T-cell (primary cell): ENCODE measurements at regions not wholly inside any gene's neighbourhood (a gene's known extent, or its start where the extent isn't known, plus 50 kb on each side); places are given as distances from the start of the nearest gene placed in this dataset.

Experiments used
- ATAC-seq, 4 experiments: fragments of 200-7000 bp in 3 of 4; fragments of 150-1000 bp in 1 of 4; cut with Tn5 transposase; replicated peaks in 1 of 4; 1 replicate in 3 of 4; 2 replicates in 1 of 4; pipeline ENCODE4 v1.10.0; 2021; ENCODE audit warnings: moderate library complexity in 3 of 4, mild to moderate bottlenecking in 2 of 4, moderate number of reproducible peaks in 1 of 4
- CTCF ChIA-PET, 2 donors: fragments of 300-600 bp; sonication (Branson Sonifier 250); formaldehyde crosslinking; loops; one replicate each; lab custom pipeline; 2022; ENCODE audit warnings: antibody characterized with exemption in 2 of 2; lab: Charles Lee
- POLR2A ChIA-PET, 2 donors: fragments of 300-600 bp; sonication (Branson Sonifier 250); formaldehyde crosslinking; loops; one replicate each; lab custom pipeline; 2022; ENCODE audit warnings: antibody characterized with exemption in 2 of 2; lab: Charles Lee
- DNase-seq, 35 experiments: peaks; one replicate each; pipeline versions ENCODE4 v3.0.0 to v3.0.0-alpha.2; 2013 to 2023
- H3K27ac ChIP-seq: one replicate; pipeline ENCODE4 v1.5.1; 2013; ENCODE audit warnings: low read length
- H3K27me3 ChIP-seq, 2 experiments: replicated peaks in 1 of 2; 1 replicate in 1 of 2; 2 replicates in 1 of 2; pipeline versions ENCODE4 v1.6.1 to v1.7.0; 2013; ENCODE audit warnings: low read length in 1 of 2, mixed read lengths in 1 of 2; ENCODE audit not compliant: control insufficient read depth in 2 of 2, insufficient read depth in 2 of 2; ENCODE audit errors: extremely low read depth in 1 of 2
- H3K36me3 ChIP-seq, 2 donors: 1 replicate in 1 of 2; 2 replicates in 1 of 2; pipeline versions ENCODE4 v1.6.1 to v1.7.0; 2013; ENCODE audit warnings: low read length in 1 of 2; ENCODE audit not compliant: control insufficient read depth in 2 of 2, insufficient read depth in 1 of 2; ENCODE audit errors: extremely low read depth in 1 of 2
- H3K4me1 ChIP-seq, 2 experiments: 1 replicate in 1 of 2; 2 replicates in 1 of 2; pipeline versions ENCODE4 v1.6.1 to v1.7.0; 2013; ENCODE audit warnings: low read length in 2 of 2, mixed read lengths in 1 of 2; ENCODE audit not compliant: insufficient read depth in 2 of 2, control insufficient read depth in 1 of 2; ENCODE audit errors: extremely low read depth in 1 of 2
- H3K4me3 ChIP-seq, 2 donors: 1 replicate in 1 of 2; 2 replicates in 1 of 2; pipeline versions ENCODE4 v1.5.1 to v1.7.0; 2013; ENCODE audit warnings: mild to moderate bottlenecking in 2 of 2, low read length in 1 of 2, moderate library complexity in 1 of 2; ENCODE audit not compliant: control insufficient read depth in 1 of 2; ENCODE audit errors: extremely low read depth in 1 of 2
- H3K9me3 ChIP-seq: 2 replicates; pipeline ENCODE4 v1.7.0; 2013
- H3K27ac Mint-ChIP-seq, 2 donors: one replicate each; pipeline ENCODE4 v1.8.0; 2020 to 2021; ENCODE audit warnings: mild to moderate bottlenecking in 2 of 2, mixed read lengths in 2 of 2
- H3K27me3 Mint-ChIP-seq, 2 donors: one replicate each; pipeline ENCODE4 v1.8.0; 2021 to 2022; ENCODE audit warnings: mixed read lengths in 2 of 2
- H3K36me3 Mint-ChIP-seq: one replicate; pipeline ENCODE4 v1.8.0; 2021; ENCODE audit warnings: mixed read lengths
- H3K4me1 Mint-ChIP-seq, 3 donors: one replicate each; pipeline ENCODE4 v1.8.0; 2020 to 2022; ENCODE audit warnings: mixed read lengths in 3 of 3, mild to moderate bottlenecking in 1 of 3
- H3K4me3 Mint-ChIP-seq, 3 donors: one replicate each; pipeline ENCODE4 v1.8.0; 2020 to 2022; ENCODE audit warnings: mild to moderate bottlenecking in 3 of 3, mixed read lengths in 3 of 3, moderate library complexity in 3 of 3
- H3K9me3 Mint-ChIP-seq, 3 donors: one replicate each; pipeline ENCODE4 v1.8.0; 2020 to 2022; ENCODE audit warnings: mixed read lengths in 3 of 3
- WGBS: methylation state at CpG from one replicate; pipeline ENCODE4 v1.1.5; 2013; ENCODE audit warnings: missing lambda C conversion rate; ENCODE audit not compliant: insufficient coverage; 5-methylcytosine and 5-hydroxymethylcytosine counted together

DNA sequence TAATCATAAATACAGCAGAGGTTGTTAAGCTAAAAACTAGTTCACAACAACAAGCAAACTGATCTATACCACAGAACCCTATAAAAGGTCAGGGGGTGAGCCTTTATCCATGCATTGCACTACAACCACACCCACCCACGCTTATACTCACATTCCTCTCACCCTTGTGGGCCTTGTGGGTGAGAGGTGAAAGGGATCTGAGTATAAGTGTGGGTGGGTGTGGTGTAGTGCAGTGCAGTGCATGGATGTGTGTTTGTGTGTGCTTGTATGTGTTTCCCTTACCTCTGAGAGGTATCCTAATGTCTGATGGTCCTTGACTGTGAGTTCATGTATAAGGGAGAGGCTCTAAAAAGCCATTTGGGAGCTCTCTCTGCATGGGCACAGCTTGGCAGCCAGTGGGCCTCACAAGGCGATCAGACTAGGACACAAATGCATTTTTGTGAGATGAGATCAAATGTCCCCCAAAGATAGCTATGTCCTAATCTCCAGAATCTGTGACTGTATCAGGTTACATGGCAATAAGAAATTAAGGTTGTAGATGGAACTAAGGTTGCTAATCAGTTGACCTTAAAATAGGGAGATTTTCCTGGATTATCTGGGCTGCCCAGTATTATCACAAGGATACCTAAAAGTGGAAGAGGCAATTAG, 95.5 kb upstream of the DPT start:
- POLR2A ChIA-PET, result no interaction called here
- H3K27me3 ChIP-seq, result no peaks in the 10 kb centered on the region
- no peak overlapping the region for H3K4me3 ChIP-seq
- Mint-ChIP-seq H3K27me3 (no peaks in the 10 kb centered on the region), H3K27ac (no peak overlapping the region), H3K36me3 (no peaks in the 10 kb centered on the region), H3K9me3 (peaks cover 0 to 3% (median 0%) of the 10 kb centered on the region in 3 donors), H3K4me3 (no peak overlapping the region), H3K4me1 (peaks cover 0 to 4% (median 0%) of the 10 kb centered on the region in 3 donors)
- CTCF ChIA-PET, result no interaction called here
- H3K27ac ChIP-seq, result no peak overlapping the region
- H3K9me3 ChIP-seq, result no peaks in the 10 kb centered on the region
- ATAC-seq (no peak), DNase-seq (no peak)
- WGBS, result 100% methylated on average over 1 of the region's 2 CpGs
- no peaks in the 10 kb centered on the region for H3K36me3 ChIP-seq
- peaks cover 0 to 2% of the 10 kb centered on the region in 2 experiments for H3K4me1 ChIP-seq

DNA sequence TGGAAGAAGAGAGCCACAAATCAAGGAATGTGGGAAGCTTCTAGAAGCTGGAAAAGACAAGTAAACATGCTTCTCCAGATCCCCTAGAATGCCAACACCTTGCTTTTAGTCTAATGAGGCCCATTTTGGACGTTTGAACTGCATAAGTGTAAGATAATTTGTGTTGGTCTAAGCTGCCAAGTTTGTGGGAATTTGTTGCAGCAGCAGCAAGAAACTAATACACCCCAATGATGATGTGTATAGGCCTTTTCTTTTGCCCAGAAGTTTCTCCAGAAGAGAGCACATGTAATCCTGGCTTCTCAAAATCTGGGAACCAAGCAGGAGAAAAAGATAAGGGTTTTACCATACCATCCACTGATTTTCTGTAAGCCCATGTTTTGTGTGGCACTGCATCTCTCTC, 96.1 kb upstream of the DPT start:
- Mint-ChIP-seq H3K27ac (no peak overlapping the region), H3K36me3 (no peaks in the 10 kb centered on the region), H3K4me1 (peaks cover 0 to 4% (median 0%) of the 10 kb centered on the region in 3 donors), H3K4me3 (no peak overlapping the region), H3K27me3 (no peaks in the 10 kb centered on the region), H3K9me3 (peaks cover 0 to 3% (median 0%) of the 10 kb centered on the region in 3 donors)
- Histone ChIP-seq H3K36me3 (no peaks in the 10 kb centered on the region), H3K9me3 (no peaks in the 10 kb centered on the region), H3K4me1 (peaks cover 0 to 2% of the 10 kb centered on the region in 2 experiments), H3K4me3 (no peak overlapping the region), H3K27ac (no peak overlapping the region), H3K27me3 (no peaks in the 10 kb centered on the region)
- ATAC-seq (no peak), DNase-seq (no peak)
- ChIA-PET CTCF (no interaction called here), POLR2A (no interaction called here)
- WGBS, result no CpG with 5 or more reads among the region's 1 CpG

DNA sequence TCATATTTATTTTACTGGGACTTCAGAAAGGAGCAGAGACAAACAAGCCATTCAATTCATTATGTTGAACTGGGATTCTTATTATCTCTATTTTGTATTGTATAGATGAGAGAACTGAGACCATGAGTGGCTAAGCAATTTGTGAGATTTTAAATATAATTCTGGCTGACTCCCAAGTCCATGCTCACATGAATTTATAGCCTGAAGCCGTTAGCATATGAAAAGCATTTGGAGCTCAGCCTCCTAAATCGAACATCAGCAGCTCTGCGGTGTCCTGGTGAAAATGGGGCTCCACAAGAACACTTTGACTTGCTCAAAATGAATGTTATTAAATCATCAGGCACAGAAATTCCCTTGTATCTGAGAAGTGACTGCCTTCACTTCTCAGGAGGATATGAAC, 96.8 kb upstream of the DPT start:
- ChIA-PET CTCF (no interaction called here), POLR2A (no interaction called here)
- ATAC-seq (no peak), DNase-seq (no peak)
- Histone ChIP-seq H3K27ac (no peak overlapping the region), H3K4me3 (no peak overlapping the region), H3K36me3 (no peaks in the 10 kb centered on the region), H3K9me3 (no peaks in the 10 kb centered on the region), H3K4me1 (peaks cover 0 to 2% of the 10 kb centered on the region in 2 experiments), H3K27me3 (no peaks in the 10 kb centered on the region)
- H3K27ac Mint-ChIP-seq, result no peak overlapping the region
- peaks cover 0 to 3% (median 0%) of the 10 kb centered on the region in 3 donors for H3K9me3 Mint-ChIP-seq
- H3K36me3 Mint-ChIP-seq, result no peaks in the 10 kb centered on the region
- no peaks in the 10 kb centered on the region for H3K27me3 Mint-ChIP-seq
- WGBS, result 80% methylated on average over 1 of the region's 3 CpGs
- peaks cover 0 to 4% (median 0%) of the 10 kb centered on the region in 3 donors for H3K4me1 Mint-ChIP-seq
- H3K4me3 Mint-ChIP-seq, result no peak overlapping the region

DNA sequence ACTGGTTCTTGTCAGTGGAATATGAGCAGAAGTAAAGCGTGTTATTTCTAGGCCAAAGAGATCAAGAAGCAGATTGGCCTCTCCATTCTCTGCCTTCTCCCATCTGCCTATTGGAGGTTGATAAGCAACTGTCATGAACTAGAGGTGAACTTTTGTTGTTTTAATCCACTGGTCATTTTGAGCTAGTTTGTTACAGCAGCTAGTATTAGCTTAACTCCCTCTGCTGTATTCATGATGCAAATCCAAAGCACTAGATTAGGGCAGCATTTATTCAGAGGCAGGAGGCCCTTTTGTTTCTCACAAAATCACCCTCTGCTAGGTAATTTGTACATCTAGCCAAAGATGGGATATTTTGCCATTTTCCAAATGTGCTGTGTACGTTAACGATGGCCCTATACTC, 97.3 kb upstream of the DPT start:
- peaks cover 0 to 2% of the 10 kb centered on the region in 2 experiments for H3K4me1 ChIP-seq
- no peaks in the 10 kb centered on the region for H3K9me3 ChIP-seq
- Mint-ChIP-seq H3K36me3 (no peaks in the 10 kb centered on the region), H3K4me3 (no peak overlapping the region), H3K9me3 (peaks cover 0 to 3% (median 0%) of the 10 kb centered on the region in 3 donors), H3K27ac (no peak overlapping the region), H3K27me3 (no peaks in the 10 kb centered on the region), H3K4me1 (peaks cover 0 to 4% (median 0%) of the 10 kb centered on the region in 3 donors)
- H3K27me3 ChIP-seq, result no peaks in the 10 kb centered on the region
- H3K36me3 ChIP-seq, result no peaks in the 10 kb centered on the region
- WGBS, result no CpG with 5 or more reads among the region's 3 CpGs
- ChIA-PET CTCF (no interaction called here), POLR2A (no interaction called here)
- H3K4me3 ChIP-seq, result no peak overlapping the region
- DNase-seq (no peak), ATAC-seq (no peak)
- no peak overlapping the region for H3K27ac ChIP-seq

DNA sequence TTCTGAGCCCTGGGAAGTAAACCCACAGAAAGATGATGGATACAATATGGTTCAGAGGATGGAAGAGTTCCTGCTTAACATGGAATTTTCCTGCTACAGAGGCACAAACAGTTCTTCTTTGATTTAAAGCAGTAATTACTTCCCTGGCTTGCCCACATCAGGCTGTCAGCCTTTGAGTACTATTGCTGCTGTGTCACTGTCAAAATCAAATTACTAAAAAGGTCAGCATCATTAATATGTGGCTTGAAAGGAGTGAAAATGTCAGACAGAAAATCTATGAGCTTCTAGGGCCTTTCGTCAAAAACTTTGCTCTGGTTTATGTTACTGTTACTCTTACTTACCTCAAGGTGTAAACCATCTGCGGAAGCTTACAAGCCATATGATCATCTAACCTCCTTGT, 98.6 kb upstream of the DPT start:
- Histone ChIP-seq H3K36me3 (no peaks in the 10 kb centered on the region), H3K27ac (no peak overlapping the region), H3K27me3 (no peaks in the 10 kb centered on the region), H3K9me3 (no peaks in the 10 kb centered on the region), H3K4me3 (no peak overlapping the region), H3K4me1 (peaks cover 0 to 2% of the 10 kb centered on the region in 2 experiments)
- Mint-ChIP-seq H3K4me3 (no peak overlapping the region), H3K9me3 (peaks cover 0 to 3% (median 0%) of the 10 kb centered on the region in 3 donors), H3K4me1 (peaks cover 0 to 4% (median 0%) of the 10 kb centered on the region in 3 donors), H3K27ac (no peak overlapping the region), H3K27me3 (no peaks in the 10 kb centered on the region), H3K36me3 (no peaks in the 10 kb centered on the region)
- no CpG with 5 or more reads among the region's 2 CpGs for WGBS
- ATAC-seq (no peak), DNase-seq (no peak)
- ChIA-PET CTCF (no interaction called here), POLR2A (no interaction called here)

DNA sequence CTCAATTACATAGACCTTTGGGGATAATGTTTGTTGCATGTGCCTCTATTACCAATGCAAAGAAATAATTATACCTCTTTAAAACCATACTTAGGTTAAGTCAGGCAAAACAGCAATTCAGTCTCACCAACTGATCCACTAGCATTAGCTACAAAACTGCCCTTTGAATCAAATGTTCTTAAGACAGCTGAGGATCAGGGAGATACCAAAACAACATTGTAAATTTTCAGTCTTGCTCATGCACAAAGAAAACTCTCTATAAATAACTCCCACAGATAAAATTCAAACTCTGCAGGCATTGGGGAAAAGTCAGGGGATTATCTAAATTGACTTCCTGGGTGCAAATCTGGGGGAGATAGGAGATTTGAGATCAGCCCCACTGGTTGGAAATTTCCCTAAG, 100.9 kb upstream of the DPT start:
- Histone ChIP-seq H3K27me3 (no peaks in the 10 kb centered on the region), H3K9me3 (no peaks in the 10 kb centered on the region), H3K27ac (no peak overlapping the region), H3K4me1 (peaks cover 4 to 11% of the 10 kb centered on the region in 2 experiments), H3K4me3 (no peak overlapping the region), H3K36me3 (no peaks in the 10 kb centered on the region)
- Mint-ChIP-seq H3K27ac (no peak overlapping the region), H3K27me3 (no peaks in the 10 kb centered on the region), H3K4me1 (peaks cover 13 to 14% (median 13%) of the 10 kb centered on the region in 3 donors), H3K4me3 (no peak overlapping the region), H3K9me3 (peaks cover 0 to under 1% (median 0%) of the 10 kb centered on the region in 3 donors), H3K36me3 (no peaks in the 10 kb centered on the region)
- ChIA-PET CTCF (no interaction called here), POLR2A (no interaction called here)
- no peak for DNase-seq
- ATAC-seq, result no peak
